Breast epithelium (tissue), 3 donors: ENCODE measurements at regions not wholly inside any gene's neighbourhood (a gene's known extent, or its start where the extent isn't known, plus 50 kb on each side); places are given as distances from the start of the nearest gene placed in this dataset.

Experiments used
- CTCF ChIP-seq, 3 donors: fragments of 450-650 bp; IDR thresholded peaks; one replicate each; pipeline ENCODE4 v1.5.1; 2016 to 2017; ENCODE audit warnings: antibody characterized with exemption in 3 of 3, mild to moderate bottlenecking in 3 of 3, moderate library complexity in 3 of 3
- POLR2A ChIP-seq: fragments of 450-650 bp; IDR thresholded peaks from one replicate; pipeline ENCODE4 v1.6.1; 2016; ENCODE audit warnings: antibody characterized with exemption, mild to moderate bottlenecking, moderate library complexity
- POLR2AphosphoS5 ChIP-seq, 3 donors: sonication (generic); formaldehyde crosslinking; IDR thresholded peaks; one replicate each; pipeline ENCODE4 v1.6.1; 2017; ENCODE audit warnings: antibody characterized with exemption in 3 of 3

- TF ChIP-seq POLR2A = no peak
- no peak for TF ChIP-seq CTCF (IDR thresholded peaks at IDR 0.05)
- TF ChIP-seq POLR2AphosphoS5 (IDR thresholded peaks at IDR 0.05) = no peak
Measured at GRCh38 chr4:11198516-11199305, 230.0 kb downstream of the HS3ST1 start.
